ENCODE measurements at regions not wholly inside any gene's neighbourhood (a gene's known extent, or its start where the extent isn't known, plus 50 kb on each side); places are given as distances from the start of the nearest gene placed in this dataset.
A peak's percentile ranks its signal among the peaks of the same experiment; 100 is the strongest.
"Not testable (repeated sequence)": the region's sequence is repeated elsewhere in the genome, so short reads cannot be mapped to it uniquely, and the experiment has no call there.

GRCh38 chr6:86175149-86175548 lies 532.5 kb upstream of the SYNCRIP start:
- not testable (repeated sequence) for H3K23me2 ChIP-seq (ENCODE audit: insufficient read length, low read depth, low read length, poor library complexity, severe bottlenecking); H3K79me1 ChIP-seq (ENCODE audit: insufficient read depth, low read depth, low read length, poor library complexity, severe bottlenecking); H3K4me1 ChIP-seq (ENCODE audit: insufficient read depth, low read length); H2BK12ac ChIP-seq (ENCODE audit: insufficient read length, low read depth, low read length); H3K4ac ChIP-seq (ENCODE audit: low read depth, low read length); H4K5ac ChIP-seq (ENCODE audit: insufficient read length, low read depth, low read length); H3K9me3 ChIP-seq (ENCODE audit: control insufficient read depth, low read depth, low read length); H3K9ac ChIP-seq (ENCODE audit: extremely low read depth, insufficient read length, low read length); H4K91ac ChIP-seq (ENCODE audit: insufficient read length, low read depth, low read length); H2BK5ac ChIP-seq (ENCODE audit: insufficient read length, low read length); H3K18ac ChIP-seq (ENCODE audit: insufficient read length, low read depth, low read length); H3T11ph ChIP-seq (ENCODE audit: low read length); H3K27ac ChIP-seq (ENCODE audit: insufficient read length, low read depth, low read length); H3K56ac ChIP-seq (ENCODE audit: insufficient read length, low read depth, low read length); H2AFZ ChIP-seq (ENCODE audit: low read length); H3K4me2 ChIP-seq (ENCODE audit: insufficient read depth, insufficient read length, low read length); H3K27me3 Mint-ChIP-seq (ENCODE audit: low read depth); H2BK120ac ChIP-seq (ENCODE audit: low read depth, low read length, poor library complexity, severe bottlenecking); H3K4me3 Mint-ChIP-seq; H2BK15ac ChIP-seq (ENCODE audit: low read depth, low read length); H2BK20ac ChIP-seq (ENCODE audit: low read depth, low read length, poor library complexity, severe bottlenecking); H4K20me1 ChIP-seq (ENCODE audit: control insufficient read depth, insufficient read depth, insufficient read length); H4K8ac ChIP-seq (replicated peaks; ENCODE audit: insufficient read length, low read depth, low read length); H3K14ac ChIP-seq (ENCODE audit: insufficient read depth, low read length); H3K4me1 Mint-ChIP-seq; H2AK5ac ChIP-seq (ENCODE audit: insufficient read length, low read length); H3K27me3 ChIP-seq (ENCODE audit: insufficient read depth, low read length); H3K36me3 Mint-ChIP-seq (ENCODE audit: insufficient read depth in 1 of 3, low read depth in 3 of 3); H3K79me2 ChIP-seq (ENCODE audit: insufficient read depth, low read length); H3K23ac ChIP-seq (ENCODE audit: insufficient read length, low read depth, low read length); H3K27ac Mint-ChIP-seq
- H3K9me3 Mint-ChIP-seq, result peaks cover 3 to 12% of the 10 kb centered on the region in 2 experiments; a peak in 3 of 5 replicates
- no CpG with 5 or more reads among the region's 9 CpGs for WGBS (ENCODE audit: extremely low coverage, insufficient read length, low lambda C conversion rate)
- peak; percentile 78 for DNase-seq
- TF ChIP-seq CTCF (conservative IDR thresholded peaks at IDR 0.05), result peak; percentile 69
